Left kidney (tissue), 1 donor: ENCODE measurements at regions not wholly inside any gene's neighbourhood (a gene's known extent, or its start where the extent isn't known, plus 50 kb on each side); places are given as distances from the start of the nearest gene placed in this dataset.
"Not testable (repeated sequence)": the region's sequence is repeated elsewhere in the genome, so short reads cannot be mapped to it uniquely, and the experiment has no call there.

ENCODE experiments used
- DNase-seq: peaks from one replicate; pipeline ENCODE4 v3.0.0-alpha.2; 2013

- no peak for DNase-seq
Observed at GRCh38 chr10:120204877-120205276, 252.2 kb upstream of the PLPP4 start.

GRCh38 chr10:120205368-120206018, 251.5 kb upstream of the PLPP4 start:
- no peak for DNase-seq

GRCh38 chr10:120208488-120208887, 248.5 kb upstream of the PLPP4 start:
- DNase-seq: no peak

- DNase-seq: no peak
Observed at GRCh38 chr10:120209124-120209762, 247.8 kb upstream of the PLPP4 start.

- no peak for DNase-seq
Observed at GRCh38 chr10:120212275-120212674, 244.8 kb upstream of the PLPP4 start.

- DNase-seq: not testable (repeated sequence)
Observed at GRCh38 chr10:120213283-120213682, 243.7 kb upstream of the PLPP4 start.

- no peak for DNase-seq
Observed at GRCh38 chr10:120217736-120218135, 239.3 kb upstream of the PLPP4 start.

- DNase-seq: peak; percentile 2
Observed at GRCh38 chr10:120221873-120222485, 235.0 kb upstream of the PLPP4 start.

GRCh38 chr10:120229641-120230040, 227.4 kb upstream of the PLPP4 start:
- no peak for DNase-seq

GRCh38 chr10:120239695-120240094, 217.3 kb upstream of the PLPP4 start:
- DNase-seq: not testable (repeated sequence)

GRCh38 chr10:120251821-120252442, 205.1 kb upstream of the PLPP4 start:
- no peak for DNase-seq

- DNase-seq: no peak
Observed at GRCh38 chr10:120253131-120253530, 203.9 kb upstream of the PLPP4 start.

GRCh38 chr10:120260456-120260855, 196.6 kb upstream of the PLPP4 start:
- DNase-seq: no peak

GRCh38 chr10:120262857-120263547, 194.0 kb upstream of the PLPP4 start:
- no peak for DNase-seq

- DNase-seq: no peak
Observed at GRCh38 chr10:120266022-120266421, 191.0 kb upstream of the PLPP4 start.

- no peak for DNase-seq
Observed at GRCh38 chr10:120270906-120271305, 186.1 kb upstream of the PLPP4 start.

- DNase-seq: no peak
Observed at GRCh38 chr10:120271696-120272095, 185.3 kb upstream of the PLPP4 start.

- no peak for DNase-seq
Observed at GRCh38 chr10:120272350-120272749, 184.7 kb upstream of the PLPP4 start.

GRCh38 chr10:120278069-120278468, 179.0 kb upstream of the PLPP4 start:
- DNase-seq: no peak

GRCh38 chr10:120279196-120279595, 177.8 kb upstream of the PLPP4 start:
- DNase-seq: no peak

- no peak for DNase-seq
Observed at GRCh38 chr10:120282421-120282820, 174.6 kb upstream of the PLPP4 start.

GRCh38 chr10:120282846-120283492, 174.1 kb upstream of the PLPP4 start:
- DNase-seq: no peak
